ENCODE measurements at regions not wholly inside any gene's neighbourhood (a gene's known extent, or its start where the extent isn't known, plus 50 kb on each side); places are given as distances from the start of the nearest gene placed in this dataset.

- DNase-seq, result no peak
Observed at GRCh38 chr6:21526974-21527373, 66.6 kb upstream of the SOX4 start.

DNA sequence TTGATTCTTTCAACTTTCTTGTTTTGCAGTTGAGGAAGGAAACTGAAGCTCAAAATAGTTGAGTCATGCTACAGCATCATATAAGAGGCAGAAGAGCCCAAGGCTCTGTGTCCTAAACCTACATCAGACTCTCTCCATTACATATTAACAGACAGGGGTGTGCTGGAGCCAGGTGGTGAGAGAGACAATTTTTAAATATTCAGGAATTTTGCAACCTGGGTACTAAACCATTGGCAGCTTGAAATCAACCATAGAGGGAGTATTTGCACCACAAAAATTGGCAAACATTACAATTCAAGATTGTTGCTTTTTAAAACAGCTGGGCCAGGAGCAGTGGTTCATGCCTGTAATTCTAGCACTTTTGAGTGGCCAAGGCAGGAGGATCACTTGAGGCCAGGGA lies 65.8 kb upstream of the SOX4 start:
- no peak for DNase-seq

DNA sequence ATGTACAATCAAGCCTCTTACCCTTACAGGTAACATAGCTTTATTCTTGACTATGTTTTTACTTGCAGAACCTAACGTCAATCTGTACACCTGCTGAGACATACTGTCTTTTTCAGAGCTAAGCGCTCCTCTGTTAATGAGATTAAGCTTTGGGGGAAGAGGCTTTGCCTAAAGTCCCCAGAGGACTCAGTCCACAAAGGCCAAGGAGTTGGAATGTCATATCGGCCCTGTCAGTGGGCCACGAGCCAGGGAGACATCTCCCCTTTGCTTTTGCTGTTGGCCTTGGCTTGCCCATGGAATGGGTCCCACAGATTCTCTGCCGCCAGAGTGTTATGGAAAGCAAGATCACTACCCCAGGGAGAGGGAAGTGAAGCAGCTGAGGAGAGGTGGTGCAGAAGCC lies 64.1 kb upstream of the SOX4 start:
- DNase-seq, result no peak

DNA sequence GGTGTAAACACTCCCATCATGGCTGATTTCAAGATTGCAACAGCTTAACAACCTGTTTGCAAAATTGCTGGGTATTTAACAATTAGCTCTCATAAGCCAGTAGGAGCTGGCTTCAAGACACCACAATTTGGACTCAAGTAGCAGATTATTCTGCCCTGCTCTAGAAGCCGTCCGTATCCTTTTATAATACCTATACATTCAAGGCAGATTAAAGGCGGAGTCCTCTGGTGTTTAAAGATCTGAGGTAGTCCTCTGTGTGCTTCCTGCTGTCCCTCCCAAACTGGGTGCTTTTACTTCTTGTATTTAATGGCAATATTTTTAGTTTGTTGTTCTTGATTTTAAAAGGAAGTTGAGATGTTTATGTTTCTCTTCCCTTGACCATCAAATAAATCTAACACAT lies 62.2 kb upstream of the SOX4 start:
- no peak for DNase-seq

GRCh38 chr6:21533678-21534077 lies 59.9 kb upstream of the SOX4 start:
- DNase-seq, result no peak

GRCh38 chr6:21536280-21536766 lies 57.2 kb upstream of the SOX4 start:
- no peak for DNase-seq

DNA sequence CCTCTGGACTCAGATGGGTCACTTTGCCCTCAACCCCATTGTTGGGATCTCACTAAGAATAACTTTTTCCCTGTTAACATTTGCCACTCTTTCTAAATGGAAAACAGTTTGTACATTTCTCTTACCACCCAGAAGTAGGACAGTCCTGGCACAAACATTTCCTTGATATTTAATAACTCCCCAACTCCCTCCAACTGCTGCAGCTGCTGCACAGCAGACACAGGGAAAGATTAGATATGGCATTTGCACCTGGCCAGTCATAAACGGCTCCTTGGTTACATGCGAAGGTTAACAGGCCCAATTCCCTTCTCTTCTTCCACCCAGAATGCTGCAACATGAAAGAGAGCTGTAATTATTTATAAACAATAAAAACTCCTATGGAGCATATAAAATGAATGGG lies 55.9 kb upstream of the SOX4 start:
- peak; percentile 87 for DNase-seq

DNA sequence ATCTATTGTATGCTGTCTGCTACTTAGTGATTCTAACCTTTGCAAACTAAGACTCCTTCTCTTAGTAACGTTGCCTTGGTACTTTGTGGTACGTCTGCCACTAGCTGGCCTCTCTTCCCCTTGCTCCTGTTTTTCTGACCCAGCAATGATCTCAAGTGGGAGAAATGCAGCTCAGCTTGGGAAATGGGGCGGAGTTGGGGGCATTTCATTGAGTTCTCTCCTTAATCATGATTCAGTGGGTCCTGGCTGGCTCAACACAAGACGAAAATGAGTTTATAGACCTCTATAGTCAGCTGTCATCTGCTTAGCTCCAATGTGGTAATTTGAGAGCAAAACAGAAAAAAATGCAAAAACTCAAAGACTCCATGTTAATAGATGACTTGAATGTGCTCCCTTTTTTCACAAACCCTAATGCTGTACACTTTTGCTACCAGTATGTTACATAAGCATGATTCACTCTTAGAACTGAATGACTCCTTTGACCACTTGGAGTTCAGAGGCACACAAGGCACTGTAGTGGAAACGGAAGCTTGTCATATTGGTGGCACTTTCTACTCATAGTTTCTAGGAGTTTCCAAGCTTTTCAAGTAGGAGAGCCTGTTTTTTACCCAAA lies 55.3 kb upstream of the SOX4 start:
- no peak for DNase-seq

GRCh38 chr6:21539621-21540100 lies 53.9 kb upstream of the SOX4 start:
- DNase-seq, result no peak
